Fibroblast of skin of left quadriceps (primary cell): ENCODE measurements at regions not wholly inside any gene's neighbourhood (a gene's known extent, or its start where the extent isn't known, plus 50 kb on each side); places are given as distances from the start of the nearest gene placed in this dataset.
A peak's percentile ranks its signal among the peaks of the same experiment; 100 is the strongest.
"Not testable (repeated sequence)": the region's sequence is repeated elsewhere in the genome, so short reads cannot be mapped to it uniquely, and the experiment has no call there.

Source experiments
- DNase-seq, 2 experiments: peaks; one replicate each; pipeline ENCODE4 v3.0.0-alpha.2; 2013; ENCODE audit warnings: low read depth in 2 of 2

DNA sequence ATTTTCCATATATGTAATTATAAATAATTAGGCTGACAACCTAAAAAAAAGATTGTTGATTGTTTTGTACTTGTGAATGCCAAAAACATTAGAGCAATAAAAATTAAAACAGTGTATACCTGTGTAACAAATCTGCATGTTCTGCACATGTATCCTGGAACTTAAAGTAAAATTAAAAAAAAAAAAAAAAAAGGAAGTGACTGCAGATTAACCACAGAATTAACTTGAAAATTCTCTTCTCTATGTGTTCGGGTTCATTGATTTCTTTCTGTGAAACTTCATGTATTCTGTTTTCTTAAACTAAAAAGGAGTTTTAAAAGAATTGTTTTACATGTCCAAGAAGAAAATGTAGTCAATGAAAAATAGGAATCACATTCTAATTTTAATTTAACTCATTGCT lies 95.7 kb downstream of the FASLG start:
- no peak for DNase-seq

DNA sequence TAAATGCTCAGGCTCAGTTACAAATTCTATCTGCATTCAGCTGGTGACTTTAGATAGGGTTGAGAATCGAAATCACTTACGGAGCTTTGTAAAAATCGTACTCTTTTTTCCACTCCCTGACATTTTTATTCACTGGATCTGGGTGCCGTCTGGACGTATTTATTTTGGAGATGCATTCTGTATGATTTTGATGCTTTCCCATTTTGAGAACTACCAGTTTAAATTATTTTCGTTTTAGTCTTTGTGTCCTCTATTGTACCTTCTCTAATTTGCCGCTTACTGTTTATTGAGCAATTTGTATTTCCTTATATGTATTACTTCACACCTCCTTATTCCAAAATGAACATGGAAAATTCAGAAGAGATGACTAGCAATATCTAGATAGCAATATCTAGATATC lies 96.2 kb downstream of the FASLG start:
- DNase-seq = no peak

DNA sequence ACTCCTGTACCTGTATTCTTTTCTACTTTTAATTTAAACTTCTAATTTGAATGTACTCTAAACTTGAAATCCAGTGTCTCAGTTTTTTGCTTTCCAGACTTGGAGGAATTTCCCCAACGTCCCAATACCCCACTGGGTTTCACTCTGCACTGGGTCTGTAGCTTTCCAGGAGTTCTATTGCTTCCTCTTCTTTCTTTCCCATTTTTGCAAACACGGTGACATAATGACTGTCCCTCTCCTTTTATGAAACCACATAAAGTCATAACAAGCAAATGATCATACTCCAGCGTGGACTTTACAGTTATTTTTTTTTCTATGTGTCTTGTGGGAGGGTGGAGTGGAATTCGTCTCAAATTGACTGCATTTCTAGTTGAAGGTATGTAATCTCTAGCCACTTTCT lies 97.1 kb downstream of the FASLG start:
- DNase-seq = no peak

DNA sequence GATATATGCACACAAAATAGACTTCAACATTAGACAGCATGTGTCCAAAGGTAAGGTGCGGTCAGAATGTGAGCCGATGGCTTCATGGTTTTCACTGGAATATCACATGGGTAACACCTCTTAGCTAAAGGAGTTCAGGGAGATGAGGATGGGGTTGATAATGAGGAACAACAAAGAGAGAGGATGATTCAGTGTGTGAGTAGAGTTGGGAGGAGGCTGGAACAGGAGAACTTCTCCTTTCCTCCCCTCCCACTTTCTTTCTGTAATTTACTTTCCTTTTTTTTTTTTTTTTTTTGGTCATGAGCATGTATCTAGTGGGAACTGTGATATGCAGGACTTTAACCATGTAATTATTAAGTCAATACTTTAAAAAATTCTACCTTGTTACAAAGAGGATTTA lies 99.4 kb downstream of the FASLG start:
- DNase-seq = no peak

DNA sequence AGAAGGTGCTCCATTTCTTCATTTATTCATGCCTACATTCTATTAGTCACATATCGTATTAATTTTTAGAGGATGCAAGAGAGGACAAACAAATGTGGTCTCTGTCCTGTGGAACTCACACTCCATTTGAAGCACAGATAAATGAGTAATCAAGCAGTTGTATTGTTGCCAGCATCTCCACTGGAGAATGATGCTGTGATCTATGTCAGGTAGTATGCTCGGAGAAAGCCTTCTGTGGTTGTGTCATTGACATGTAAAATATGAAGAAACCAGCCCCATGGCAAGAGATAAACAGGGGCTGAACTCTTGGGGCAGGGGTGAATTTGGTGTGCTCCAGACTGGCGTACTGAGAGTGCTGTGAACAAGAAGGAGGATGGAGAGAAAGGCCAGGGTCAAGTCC lies 101.2 kb downstream of the FASLG start:
- DNase-seq = no peak

DNA sequence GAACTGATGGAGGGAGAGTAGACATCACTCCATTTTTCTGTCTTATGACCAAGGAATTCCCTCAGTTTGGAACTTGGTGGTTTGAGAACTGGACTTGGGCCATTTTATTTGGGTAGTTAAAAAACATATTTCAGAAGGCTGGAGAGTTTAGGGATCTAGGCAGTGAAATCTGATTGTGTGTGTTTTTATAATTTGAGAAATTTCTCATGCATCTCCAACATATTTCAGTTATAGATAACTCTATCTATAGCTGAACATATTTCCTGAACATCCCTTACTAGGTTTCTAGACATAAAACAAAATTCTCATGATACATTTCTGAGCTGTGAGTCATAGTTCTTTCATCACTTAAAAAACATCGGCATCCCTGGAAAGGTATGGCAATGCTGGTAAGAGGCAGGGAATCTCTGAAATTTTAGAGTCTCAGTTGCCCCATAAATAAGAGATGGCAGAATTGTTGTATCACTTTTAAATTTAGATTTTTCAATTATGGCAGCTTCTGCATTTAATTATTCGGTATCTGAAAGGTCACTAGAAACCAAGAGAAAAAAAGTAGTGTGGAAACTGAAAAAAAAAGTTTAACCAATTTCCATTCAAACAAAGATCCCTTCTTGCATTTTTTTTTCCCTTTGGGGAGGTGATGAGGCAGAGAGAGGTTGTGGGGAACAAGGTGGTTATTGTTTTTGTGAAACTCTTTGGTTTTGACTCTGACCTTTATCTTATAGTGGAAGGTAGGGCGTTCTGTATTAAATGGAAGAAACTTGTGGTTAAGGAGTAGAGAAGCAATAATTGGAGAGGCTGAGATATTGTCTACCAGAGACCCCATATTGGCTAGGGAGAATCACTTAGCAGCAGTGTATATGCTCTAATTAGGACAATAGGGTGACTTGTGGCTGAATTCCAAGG lies 102.9 kb downstream of the FASLG start:
- DNase-seq = peak; percentile 45 to 46

DNA sequence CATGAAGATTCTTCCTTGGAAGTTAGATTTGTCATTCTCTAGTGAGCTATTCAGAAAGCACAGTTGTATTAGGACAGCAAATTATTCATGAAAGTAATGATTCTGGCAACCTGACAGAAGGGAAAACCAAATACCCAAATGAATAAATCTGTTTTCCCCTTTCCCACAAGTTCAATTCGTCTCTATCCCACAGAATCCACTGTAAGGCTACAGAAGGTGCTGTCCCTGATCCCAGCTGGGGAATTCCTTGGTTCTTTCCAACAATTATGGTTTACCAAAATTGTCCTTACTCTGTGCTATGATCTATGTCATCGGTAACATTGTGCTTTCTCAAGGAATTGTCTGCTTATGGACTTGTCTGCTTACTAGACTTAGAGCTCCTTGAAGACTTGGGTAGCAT lies 104.2 kb downstream of the FASLG start:
- DNase-seq = no peak

DNA sequence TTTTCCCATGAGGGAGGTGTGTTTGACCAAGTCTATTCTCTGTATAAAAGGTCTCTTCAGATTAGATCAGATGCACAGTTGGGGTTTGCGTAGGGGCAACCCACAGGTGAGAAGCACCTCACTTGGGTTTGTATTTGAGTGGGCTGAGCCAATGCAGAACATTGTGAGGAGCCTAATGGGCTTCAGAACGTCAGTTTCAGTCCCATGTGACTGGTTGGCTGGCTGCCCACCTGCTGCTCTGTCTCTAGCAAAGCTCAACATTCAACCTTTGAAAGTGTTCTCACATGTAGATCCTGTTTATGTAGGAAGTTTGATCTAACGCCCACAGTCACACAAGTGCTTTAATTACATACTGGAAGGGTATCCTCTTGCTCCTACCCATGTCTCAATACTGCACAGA lies 105.5 kb downstream of the FASLG start:
- DNase-seq = no peak

DNA sequence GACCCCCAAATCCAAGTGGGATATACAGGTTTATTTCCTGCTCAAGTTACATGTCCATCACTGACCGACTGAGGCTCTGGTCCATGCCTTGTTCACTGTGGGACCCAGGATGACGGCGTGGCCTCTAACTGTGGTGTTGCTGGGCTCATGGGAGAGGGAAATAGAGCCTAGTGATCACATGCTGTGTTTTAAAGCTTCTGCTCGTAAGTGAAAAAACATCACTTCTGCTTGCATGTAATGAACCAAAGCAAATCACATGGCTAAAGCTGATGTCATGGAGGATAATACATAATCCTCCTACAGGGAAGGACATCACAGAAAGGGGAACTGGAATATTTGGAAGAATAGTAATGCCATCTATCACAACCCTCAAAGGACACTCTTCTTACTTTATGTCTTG lies 107.6 kb downstream of the FASLG start:
- DNase-seq = no peak

DNA sequence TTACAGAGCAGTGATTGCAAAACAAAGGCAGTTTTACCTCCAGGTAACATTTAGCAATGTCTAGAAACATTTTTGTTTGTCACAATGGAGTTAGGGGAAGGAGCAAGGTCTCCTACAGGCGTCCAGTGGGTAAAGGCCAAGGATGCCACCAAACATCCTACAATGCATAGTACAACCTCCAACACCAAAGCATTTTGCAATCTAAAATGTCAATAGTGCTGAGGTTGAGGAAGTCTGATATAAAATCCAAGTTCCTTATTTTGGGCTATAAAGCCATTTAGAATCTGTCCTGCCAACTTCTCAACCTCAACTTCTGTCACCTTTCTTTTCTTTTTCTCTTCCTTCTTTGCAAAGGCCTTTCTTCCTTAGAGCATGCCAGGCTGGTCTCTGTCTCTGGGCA lies 111.2 kb downstream of the FASLG start:
- no peak for DNase-seq

DNA sequence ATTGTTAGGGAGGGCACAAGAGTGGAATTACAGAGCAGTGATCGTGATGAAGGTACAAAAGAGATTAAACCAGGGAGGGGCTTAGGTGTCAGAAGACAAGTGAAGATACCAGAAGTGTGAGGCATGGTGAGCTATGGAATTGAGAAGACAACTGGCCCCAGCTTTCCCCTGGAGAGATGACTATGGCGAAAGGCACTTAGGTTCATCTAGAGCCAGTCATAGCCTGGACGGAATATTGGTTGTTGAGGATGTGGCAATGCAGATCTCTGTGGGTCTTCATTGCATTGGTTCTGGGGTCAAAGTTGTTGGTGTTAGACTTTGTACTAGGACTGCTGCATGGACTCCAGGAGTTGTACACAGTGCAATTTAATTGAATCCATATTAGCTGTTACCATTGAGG lies 115.7 kb downstream of the FASLG start:
- DNase-seq = no peak

DNA sequence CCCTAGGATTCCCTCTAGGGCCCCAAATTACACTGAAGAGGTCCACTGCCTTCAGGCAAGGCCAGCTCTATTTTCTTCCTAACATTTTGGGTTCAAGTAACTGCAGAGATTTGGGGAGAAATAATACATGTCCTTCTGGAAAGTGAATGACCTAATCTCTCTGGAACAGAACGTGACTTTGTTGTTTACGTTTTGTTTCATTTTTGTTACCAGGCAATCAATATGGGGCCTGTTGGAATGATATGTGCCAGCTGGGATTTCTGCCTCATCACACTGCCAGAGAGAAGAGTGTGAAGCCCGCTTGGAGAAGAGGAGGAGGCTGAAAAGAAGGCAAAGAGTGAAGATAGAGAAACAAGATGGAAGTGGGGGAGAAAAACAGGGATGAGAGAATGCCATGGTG lies 116.7 kb downstream of the FASLG start:
- no peak for DNase-seq

DNA sequence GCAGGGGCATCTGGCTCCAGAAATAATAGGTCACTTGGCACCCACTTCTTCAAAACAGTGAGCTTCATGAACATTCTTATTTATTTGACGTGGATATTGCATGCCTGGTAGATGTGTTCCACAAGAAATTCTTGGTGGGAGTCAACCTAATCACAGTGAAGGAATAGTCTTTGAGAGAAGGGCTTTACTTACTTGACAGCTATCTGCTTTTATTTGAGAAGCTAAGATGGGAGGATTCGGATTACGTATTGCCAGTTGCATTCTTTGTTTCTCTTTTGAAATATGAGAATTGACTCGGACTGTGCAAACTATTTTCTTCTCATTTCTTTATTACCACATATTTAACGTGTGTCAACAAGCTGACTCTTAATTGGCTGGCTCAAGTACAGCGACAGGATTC lies 117.2 kb downstream of the FASLG start:
- no peak for DNase-seq

DNA sequence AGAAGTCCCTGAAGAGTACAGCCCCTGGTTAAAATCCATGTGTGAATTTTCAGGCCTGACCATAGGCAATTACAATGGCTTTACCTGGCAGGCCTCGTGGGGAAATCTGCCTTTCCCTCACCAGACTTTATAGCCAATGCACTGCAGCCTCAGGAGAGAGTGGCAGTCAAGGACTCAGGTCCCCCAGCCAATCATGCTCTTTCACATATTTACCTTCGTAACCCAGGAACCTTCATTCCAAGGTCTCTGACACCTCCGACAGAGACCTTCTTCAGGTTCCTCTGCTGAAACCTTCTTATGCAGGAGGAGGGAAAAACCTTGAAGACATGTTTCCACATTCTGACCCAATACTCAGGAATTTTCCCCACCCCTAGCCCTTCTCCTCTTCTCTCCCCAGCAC lies 118.9 kb downstream of the FASLG start:
- DNase-seq = no peak

DNA sequence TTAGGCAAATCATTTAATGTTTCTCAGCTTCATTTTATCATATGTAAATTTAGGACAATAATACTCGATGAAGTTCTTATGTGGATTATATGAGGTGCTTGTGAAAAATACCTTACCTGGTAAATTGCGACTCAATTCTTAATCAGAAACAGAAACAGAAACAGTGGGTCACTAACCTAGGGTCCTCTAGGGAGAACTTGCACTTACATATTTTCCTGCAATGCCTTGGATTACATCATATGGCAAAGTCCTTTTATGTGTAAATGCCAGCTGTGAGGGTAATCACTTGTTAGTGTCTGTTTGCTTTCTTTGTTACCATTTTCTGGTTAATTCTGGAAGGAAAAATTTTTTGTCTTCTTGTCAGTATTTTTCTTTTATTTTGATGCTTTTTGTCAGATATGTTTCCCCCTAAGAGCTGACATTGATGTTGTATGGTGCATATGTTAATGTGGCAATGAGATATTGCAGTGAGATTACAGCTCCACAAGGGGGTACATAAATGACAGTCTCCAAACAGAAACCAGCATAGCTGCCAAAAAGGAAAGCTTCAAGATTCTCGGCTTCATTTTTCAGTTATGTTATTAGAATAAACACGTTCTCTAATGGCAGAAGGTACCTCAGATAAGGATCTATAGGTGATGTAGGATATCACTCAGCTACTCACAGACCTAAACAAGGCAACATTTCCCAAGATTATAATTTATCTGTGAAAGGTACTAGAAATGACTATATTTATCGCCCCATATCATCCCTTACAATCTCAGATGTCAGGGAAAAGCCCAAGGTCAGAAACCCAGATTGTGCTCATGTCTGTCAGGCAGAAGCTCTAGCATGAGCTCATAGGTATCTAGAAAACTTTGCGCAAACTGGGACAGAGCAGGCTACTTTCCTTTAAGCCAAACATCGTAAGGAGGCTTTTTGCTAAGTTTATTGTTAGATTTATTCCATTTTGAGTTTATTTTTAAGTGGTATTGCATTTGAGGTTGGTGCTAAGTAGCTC lies 119.9 kb downstream of the FASLG start:
- DNase-seq = no peak

DNA sequence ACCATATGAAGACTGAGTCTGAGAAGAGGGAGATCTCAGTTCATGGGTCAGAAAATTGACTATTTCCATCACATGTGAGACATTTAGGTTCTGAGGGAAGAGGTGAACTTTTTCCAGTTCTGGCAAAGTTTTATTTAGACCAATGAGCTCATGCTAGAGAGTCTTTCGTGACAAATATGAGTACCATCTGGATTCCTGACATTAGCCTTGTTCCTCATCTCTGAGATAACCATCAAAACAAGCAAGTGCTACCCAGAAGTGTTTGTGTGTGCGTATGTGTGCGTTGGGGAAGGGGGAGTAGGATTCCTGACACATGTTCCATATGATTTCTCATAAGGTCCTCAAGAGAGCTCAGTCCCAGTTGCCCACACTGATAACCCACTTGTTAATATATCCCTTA lies 120.6 kb downstream of the FASLG start:
- DNase-seq = no peak

DNA sequence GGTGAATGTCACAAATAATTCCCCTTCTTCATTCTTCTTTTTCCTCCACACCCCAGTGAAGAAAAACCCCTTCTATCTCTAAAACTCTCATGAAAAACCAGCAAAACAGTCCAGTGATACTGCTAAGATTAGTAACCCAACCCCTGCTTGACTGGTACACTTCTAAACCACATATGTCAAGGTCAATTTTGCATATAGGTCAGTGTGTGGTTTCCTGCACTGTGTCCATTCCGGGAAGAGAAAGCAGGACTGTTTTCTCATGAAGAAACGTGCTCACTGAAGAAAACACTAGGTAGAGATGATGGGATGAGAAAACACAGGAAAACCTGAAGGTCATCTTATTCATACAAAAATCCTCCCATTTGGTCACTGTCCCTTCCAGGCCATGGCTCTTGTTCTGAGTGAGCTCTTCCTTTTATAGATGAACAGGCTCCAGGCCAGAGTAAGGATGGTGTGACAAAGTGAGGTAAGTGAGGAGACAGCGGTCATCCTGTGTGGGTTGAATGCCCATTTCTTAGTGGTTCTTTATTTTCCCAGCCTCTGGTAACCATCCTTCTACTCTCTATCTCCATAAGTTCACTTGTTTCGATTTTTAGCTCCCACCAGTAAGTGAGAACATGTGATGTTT lies 122.7 kb downstream of the FASLG start:
- DNase-seq = no peak

DNA sequence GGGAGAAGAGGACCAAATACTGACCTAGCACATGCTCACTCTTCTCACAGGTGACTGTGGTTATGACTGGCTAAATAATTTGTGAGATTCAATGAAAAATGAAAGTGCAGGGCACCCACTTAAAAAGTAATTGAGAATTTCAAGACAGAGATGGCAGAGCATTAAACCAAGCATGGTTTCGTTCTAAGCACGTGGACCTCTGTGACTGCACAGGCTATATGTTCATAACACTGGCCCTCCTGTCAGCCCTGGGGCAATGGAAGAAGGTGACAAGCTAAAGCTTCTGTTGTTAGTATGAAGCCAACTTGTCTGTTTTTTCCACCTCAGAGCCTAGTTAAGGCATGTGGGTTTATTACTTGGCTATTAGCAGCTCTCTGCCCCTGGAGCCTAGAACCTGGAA lies 130.9 kb downstream of the FASLG start:
- no peak for DNase-seq

DNA sequence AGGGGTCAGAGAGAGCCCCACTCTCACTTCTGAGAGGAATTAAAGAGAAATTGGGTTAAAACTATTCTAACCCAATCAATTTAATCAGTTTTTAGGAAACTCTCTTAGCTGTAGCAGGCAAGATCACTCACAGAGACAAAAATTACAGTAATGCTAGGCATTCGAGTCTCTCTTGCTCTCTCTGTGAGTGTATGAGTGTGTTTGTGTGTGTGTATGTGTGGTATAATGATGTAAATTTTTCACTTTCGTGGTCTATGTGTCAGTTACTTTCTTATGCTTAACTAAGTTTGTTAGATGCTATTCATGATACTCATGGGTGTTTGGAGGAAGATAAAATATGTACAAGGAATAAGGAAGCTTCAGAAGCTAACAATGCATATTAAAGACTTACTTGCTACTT lies 131.3 kb downstream of the FASLG start:
- no peak for DNase-seq

DNA sequence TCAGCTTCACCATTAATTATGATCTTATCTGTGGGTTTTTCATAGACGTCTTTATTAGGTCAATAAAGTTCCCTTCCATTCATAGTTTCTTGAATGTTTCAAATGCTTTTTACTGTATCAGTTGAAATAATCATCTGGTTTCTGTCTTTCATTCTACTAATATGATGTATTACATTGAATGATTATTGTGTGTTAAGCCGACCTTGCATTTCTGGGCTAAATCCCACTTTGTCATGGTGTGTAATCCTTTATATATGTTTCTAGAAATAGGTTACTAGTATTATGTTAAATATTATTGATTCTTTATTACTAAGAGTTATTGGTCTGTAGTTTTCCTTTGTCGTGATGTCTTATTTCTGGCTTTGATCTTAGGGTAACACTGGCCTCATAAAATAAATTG lies 134.9 kb downstream of the FASLG start:
- no peak for DNase-seq

DNA sequence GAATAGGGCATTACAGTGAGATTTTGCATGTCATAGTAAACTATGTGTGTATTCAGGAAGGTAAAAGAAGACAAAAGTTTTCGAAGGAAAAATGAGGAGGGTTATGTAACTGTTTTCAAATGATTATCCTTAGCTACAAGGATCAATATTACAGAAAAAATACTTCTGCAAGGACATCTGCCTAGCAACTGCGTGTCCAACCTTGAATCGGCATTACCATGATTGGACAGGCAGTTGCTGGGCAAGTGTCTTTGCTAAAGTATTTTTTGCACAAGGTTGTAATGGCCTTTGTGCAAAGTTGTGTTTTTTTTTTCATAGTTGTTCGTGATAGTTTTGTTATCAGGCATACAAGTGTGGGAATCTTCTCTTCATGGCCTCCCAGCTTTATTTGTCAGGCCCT lies 136.8 kb downstream of the FASLG start:
- DNase-seq = no peak

DNA sequence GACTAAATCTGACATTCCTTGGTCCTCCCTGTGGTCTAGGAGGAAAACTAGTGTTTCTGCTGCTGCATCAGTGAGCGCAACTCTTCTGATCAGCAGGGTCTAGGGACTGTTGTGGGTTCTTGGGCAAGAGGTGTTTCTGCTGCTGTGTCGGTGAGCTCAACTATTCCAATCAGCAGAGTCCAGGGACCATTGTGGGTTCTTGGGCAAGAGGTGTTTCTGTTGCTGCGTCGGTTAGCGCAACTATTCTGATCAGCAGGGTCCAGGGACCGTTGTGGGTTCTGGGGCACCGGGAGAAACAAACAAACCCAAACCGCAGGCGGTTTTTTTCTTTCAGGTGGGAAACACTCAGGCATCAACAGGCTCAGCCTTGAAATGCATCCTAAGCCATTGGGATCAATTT lies 140.9 kb downstream of the FASLG start:
- DNase-seq = not testable (repeated sequence)
